ENCODE measurements at regions not wholly inside any gene's neighbourhood (a gene's known extent, or its start where the extent isn't known, plus 50 kb on each side); places are given as distances from the start of the nearest gene placed in this dataset.

DNA sequence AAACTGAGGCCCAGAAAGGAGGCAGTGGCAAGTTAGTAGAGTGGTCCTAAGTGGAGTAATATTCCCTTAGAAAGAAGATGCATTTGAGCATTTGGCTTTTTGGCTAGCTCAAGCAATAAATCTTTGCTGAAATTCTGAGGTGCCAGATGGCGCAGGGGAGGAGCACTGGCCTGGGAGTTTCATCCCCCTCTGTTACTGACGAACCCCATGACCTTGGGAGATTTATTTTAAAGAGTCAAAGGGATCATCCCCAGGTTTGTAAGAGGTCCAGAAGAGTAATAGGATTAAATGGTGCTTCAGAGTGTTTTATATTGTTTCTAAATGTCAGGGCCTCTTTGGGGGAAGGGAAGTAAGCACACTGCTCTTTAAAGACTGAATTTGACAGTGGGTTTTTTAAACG is 85.1 kb upstream of the PIAS1 start:
- H3K36me3 Mint-ChIP-seq (ENCODE audit: low read depth), result no peaks in the 10 kb centered on the region
- H3K27me3 Mint-ChIP-seq, result peaks cover 37% of the 10 kb centered on the region

DNA sequence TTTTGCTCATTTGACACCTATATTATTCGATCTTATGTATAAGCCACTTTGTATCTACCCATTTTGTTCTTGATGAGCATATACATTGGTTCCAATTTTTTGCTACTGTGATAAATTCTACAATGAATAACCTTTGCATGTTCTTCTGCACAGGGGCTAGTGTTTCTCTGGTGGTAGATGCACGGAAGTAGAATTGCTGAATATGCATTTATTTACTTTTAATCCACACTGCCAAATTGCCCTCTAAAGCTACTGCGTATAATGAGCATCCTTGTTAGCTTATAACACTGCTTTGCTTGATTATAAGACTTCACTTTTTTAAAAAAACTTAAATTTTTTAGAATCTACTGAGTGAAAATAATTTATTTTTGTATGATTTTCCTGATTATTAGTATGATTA is 84.2 kb upstream of the PIAS1 start:
- no peaks in the 10 kb centered on the region for H3K9me3 Mint-ChIP-seq
- ChIA-PET CTCF (no interaction called here), POLR2A (no interaction called here)
- peaks cover 37% of the 10 kb centered on the region for H3K27me3 Mint-ChIP-seq
- no peak overlapping the region for H3K27ac Mint-ChIP-seq
- DNase-seq, result no peak
- H3K4me3 Mint-ChIP-seq, result no peak overlapping the region
- H3K36me3 Mint-ChIP-seq (ENCODE audit: low read depth), result no peaks in the 10 kb centered on the region
- no peaks in the 10 kb centered on the region for H3K4me1 Mint-ChIP-seq

More for the DNA sequence above, 85.1 kb upstream of the PIAS1 start:
- no peak for DNase-seq
- H3K27ac Mint-ChIP-seq, result no peak overlapping the region
- H3K4me1 Mint-ChIP-seq, result no peaks in the 10 kb centered on the region
- H3K4me3 Mint-ChIP-seq, result no peak overlapping the region
- H3K9me3 Mint-ChIP-seq, result no peaks in the 10 kb centered on the region
- ChIA-PET CTCF (no interaction called here), POLR2A (no interaction called here)

DNA sequence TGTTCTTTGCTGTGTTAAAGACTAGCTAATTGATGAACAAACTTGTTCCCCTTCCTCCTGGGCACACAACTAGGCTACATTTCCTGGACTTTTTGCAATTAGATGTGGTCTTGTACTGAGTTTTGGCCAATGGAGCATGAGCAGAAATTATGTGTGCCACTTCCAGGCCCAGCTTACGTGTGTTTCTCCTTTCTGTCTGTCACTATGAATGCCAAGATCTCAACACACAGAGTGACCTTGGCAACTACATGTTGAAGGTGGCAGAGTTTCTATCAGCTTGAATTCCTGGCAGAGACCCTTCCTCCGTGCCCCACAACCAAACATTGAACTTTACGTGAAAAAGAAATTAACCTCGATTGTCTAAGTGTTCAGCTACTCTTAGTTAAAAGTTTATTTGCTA is 81.7 kb upstream of the PIAS1 start:
- Mint-ChIP-seq H3K36me3 (ENCODE audit: low read depth) (no peaks in the 10 kb centered on the region), H3K4me1 (no peaks in the 10 kb centered on the region), H3K9me3 (no peaks in the 10 kb centered on the region), H3K27ac (no peak overlapping the region), H3K27me3 (peaks cover 33% of the 10 kb centered on the region), H3K4me3 (no peak overlapping the region)
- ChIA-PET CTCF (no interaction called here), POLR2A (no interaction called here)
- no peak for DNase-seq

DNA sequence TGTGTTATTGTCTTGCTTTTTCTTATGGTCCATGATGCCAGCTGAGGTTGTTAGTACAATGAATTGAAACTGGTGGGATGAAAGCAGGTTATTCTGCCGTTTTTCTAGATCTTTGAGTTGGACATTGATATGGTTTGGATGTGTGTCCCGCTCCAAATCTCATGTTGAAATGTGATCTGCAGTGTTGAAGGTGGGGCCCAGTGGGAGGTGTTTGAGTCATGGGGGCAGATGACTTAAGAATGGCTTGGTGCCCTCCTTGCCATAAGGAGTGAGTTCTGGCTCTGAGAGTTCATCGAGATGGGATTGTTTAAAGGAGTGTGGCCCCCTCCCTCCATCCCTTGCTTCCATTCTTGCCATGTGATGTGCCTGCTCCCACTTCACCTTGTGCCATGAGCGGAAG is 80.3 kb upstream of the PIAS1 start:
- ChIA-PET POLR2A (no interaction called here), CTCF (no interaction called here)
- no peak for DNase-seq
- Mint-ChIP-seq H3K27me3 (peaks cover 21% of the 10 kb centered on the region), H3K27ac (no peak overlapping the region), H3K9me3 (no peaks in the 10 kb centered on the region), H3K4me3 (no peak overlapping the region), H3K36me3 (ENCODE audit: low read depth) (no peaks in the 10 kb centered on the region), H3K4me1 (no peaks in the 10 kb centered on the region)

DNA sequence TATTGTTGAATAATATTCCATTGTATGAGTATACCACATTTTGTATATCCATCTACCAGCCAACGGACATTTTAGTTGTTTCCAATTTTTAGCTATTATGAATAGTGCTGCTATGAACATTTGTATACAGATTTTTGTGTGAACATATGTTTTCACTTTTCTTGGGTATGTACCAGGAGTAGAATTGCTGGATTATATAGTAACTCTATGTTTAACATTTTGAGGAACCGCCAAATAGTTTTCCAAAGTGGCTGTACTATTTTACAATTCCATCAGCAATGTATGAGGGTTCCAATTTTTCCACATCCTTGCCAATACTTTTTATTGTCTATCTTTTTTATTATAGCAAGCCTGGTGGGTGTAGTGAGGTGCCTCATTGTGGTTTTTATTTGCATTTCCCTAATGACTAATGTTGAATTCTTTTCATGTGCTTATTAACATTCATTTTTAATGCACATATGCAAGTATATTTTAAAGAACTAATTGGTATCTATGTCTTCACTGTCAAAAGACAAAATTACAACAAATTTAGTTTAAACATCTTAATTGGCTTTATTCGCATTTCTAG is 77.5 kb upstream of the PIAS1 start:
- H3K9me3 Mint-ChIP-seq, result no peaks in the 10 kb centered on the region
- H3K36me3 Mint-ChIP-seq (ENCODE audit: low read depth), result no peaks in the 10 kb centered on the region
- H3K4me3 Mint-ChIP-seq, result no peak overlapping the region
- H3K27ac Mint-ChIP-seq, result no peak overlapping the region
- peaks cover 14% of the 10 kb centered on the region for H3K27me3 Mint-ChIP-seq
- ChIA-PET POLR2A (no interaction called here), CTCF (interaction anchor here (0.6 kb wide), 1 partner anchor 41 kb away, joined by 6 read pairs; no protein-coding TSS in a partner anchor)
- H3K4me1 Mint-ChIP-seq, result no peaks in the 10 kb centered on the region
- DNase-seq, result no peak

DNA sequence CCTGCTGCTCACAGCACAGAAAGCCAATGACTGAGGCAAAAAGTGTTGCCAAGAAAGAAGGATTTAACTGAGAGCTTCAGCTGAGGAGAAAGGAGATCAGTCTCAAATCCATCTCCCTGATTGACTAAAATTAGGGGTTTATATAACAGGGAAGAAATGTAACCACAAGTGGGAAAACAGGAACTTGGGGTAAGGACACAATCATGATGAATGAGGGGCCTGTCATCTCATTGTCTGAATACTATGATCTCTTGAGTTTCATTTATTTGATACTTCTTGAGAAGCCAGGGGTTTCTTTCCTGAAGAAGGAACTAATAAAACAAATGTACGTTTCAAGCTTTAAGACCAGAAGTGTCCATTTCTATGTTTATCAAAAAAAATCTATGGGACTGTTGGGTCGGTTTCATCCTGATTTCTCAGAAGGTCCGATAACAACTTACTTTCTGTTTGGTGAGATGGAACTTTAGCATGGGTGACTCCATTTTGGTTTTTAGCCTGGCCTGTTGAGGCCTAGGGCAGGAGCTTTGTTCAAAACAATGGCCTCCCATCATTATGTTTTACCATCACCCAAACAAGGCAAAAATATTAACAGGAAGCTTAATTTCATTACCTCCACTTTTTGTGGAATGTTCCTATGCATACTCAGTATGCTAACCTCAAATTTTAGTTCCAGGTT is 76.6 kb upstream of the PIAS1 start:
- Mint-ChIP-seq H3K27ac (no peak overlapping the region), H3K9me3 (no peaks in the 10 kb centered on the region), H3K27me3 (peaks cover 11% of the 10 kb centered on the region), H3K4me3 (no peak overlapping the region), H3K4me1 (no peaks in the 10 kb centered on the region), H3K36me3 (ENCODE audit: low read depth) (no peaks in the 10 kb centered on the region)
- ChIA-PET CTCF (no interaction called here), POLR2A (no interaction called here)
- DNase-seq, result no peak

DNA sequence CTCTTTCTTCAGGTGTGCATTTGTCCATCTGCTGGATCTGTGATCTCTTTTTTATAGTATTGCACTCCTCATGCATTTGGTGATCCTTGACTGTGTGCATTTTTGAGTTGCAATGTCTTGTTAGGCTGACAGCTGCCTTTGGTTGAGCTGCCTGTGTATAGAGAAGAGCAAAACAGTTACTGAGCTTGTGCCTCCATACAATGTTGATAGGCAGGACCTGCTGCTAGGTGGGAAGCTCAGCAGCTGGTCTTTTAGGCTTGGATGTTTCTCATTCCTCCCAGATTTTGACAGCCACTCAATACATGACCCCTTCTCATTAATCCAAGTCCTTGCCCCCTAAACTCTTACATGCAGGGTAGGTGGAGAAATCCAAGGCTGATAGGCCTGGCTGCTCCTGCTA is 74.8 kb upstream of the PIAS1 start:
- Mint-ChIP-seq H3K4me1 (no peaks in the 10 kb centered on the region), H3K36me3 (ENCODE audit: low read depth) (no peaks in the 10 kb centered on the region), H3K27ac (no peak overlapping the region), H3K4me3 (no peak overlapping the region), H3K9me3 (no peaks in the 10 kb centered on the region), H3K27me3 (peaks cover 7% of the 10 kb centered on the region)
- ChIA-PET POLR2A (no interaction called here), CTCF (no interaction called here)
- no peak for DNase-seq

DNA sequence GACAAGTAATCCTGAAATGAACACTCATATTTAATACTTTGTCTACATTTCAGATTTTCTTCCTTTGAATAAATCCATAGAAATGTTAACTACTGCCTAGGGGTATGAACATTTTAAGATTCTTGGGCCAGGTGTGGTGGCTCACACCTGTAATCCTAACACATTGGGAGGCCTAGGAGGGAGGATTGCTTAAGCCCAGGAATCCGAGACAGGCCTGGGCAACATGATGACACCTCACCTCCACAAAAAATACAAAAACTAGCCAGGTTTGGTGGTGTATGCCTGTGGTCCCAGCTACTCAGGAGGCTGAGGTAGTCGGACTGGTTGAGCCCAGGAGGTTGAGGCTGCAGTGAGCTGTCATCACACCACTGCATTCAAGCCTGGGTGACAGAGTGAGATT is 73.9 kb upstream of the PIAS1 start:
- no peaks in the 10 kb centered on the region for H3K4me1 Mint-ChIP-seq
- no peak overlapping the region for H3K27ac Mint-ChIP-seq
- no peaks in the 10 kb centered on the region for H3K9me3 Mint-ChIP-seq
- CTCF ChIA-PET, result no interaction called here
- H3K27me3 Mint-ChIP-seq, result peaks cover 7% of the 10 kb centered on the region
- H3K36me3 Mint-ChIP-seq (ENCODE audit: low read depth), result no peaks in the 10 kb centered on the region
- POLR2A ChIA-PET, result no interaction called here
- H3K4me3 Mint-ChIP-seq, result no peak overlapping the region
- no peak for DNase-seq

DNA sequence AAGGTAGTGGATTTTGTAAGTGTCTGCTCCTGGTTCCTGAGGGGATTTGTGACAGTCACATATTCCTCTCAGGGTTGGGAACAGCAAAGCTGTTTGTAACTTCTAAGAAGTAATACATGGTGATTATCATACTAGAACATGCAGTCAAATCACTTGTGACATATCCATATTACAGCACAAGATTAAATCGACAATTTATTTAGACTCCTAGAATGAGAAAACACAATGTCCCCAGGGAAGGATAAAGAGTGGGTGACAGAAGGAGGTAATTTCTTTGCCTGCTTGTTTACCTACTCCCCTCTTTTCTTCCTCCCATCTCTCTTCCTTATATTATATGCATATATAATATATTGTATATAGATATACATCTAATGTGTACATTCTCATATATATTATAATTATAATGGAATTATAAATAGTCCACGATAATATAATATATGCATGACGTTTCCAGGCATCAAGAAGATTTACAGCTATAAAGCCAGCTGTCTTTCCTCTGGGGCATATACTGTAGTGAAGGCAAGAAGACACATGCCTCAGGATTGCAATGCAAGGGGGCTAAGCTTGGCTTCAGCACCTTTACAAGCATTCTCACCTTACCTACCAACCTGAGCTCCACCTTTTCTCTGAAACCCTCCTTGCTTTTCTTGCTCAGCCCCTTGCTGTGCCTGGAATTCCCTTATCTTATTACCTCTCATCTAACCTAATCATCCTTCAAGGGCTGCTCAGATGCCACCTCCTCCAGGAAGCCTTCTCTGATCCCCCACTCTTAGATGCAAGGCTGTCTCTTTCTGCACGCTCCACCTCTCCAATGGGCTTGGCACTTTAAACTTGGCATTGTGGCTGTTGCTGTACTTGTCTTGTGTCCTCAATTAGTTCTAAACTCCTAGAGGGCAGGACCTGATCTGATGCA is 73.1 kb upstream of the PIAS1 start:
- H3K36me3 Mint-ChIP-seq (ENCODE audit: low read depth), result no peaks in the 10 kb centered on the region
- no peak for DNase-seq
- H3K4me1 Mint-ChIP-seq, result no peaks in the 10 kb centered on the region
- no peak overlapping the region for H3K27ac Mint-ChIP-seq
- H3K27me3 Mint-ChIP-seq, result peaks cover 8% of the 10 kb centered on the region
- CTCF ChIA-PET, result no interaction called here
- no peaks in the 10 kb centered on the region for H3K9me3 Mint-ChIP-seq
- H3K4me3 Mint-ChIP-seq, result no peak overlapping the region
- POLR2A ChIA-PET, result no interaction called here

DNA sequence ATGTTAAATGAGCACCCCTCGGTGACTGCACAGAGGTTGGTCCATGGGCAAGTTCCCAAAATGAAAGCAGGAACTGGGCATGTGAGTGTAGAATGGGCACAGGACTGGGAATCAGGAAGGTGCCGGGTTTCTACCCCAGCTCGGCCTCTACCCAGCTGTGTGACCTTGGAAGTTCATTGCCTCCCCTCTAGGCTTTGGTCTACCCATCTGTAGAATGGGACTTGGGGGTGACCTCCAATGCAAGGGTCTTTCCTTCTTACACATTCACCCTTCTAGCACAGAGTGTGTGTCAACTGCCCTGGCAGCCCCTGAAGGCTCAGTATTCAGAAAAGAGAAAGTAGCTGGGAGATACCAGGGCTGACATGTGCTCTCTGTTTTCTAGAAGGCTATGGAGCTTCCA is 72.3 kb upstream of the PIAS1 start:
- Mint-ChIP-seq H3K36me3 (ENCODE audit: low read depth) (no peaks in the 10 kb centered on the region), H3K4me1 (no peaks in the 10 kb centered on the region), H3K27ac (no peak overlapping the region), H3K27me3 (peaks cover 5% of the 10 kb centered on the region), H3K4me3 (no peak overlapping the region), H3K9me3 (no peaks in the 10 kb centered on the region)
- ChIA-PET CTCF (no interaction called here), POLR2A (no interaction called here)
- no peak for DNase-seq

DNA sequence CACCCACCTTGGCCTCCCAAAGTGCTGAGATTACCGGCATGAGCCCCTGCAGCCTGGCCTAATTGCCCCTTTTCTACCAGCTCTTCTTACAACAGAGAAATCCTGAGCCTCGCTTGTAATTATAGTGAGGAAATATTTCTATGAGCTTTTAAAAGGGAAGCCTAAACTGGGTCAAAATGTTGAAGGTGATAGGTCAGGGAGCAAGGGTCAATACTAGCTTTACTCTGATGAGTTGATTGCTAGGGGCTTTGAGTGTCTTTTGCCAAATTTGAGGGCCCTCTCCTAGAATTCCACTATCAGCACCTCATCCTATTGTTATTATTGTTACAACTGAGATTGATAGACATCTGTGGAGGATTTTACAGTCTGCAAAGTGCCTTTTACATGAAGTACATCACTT is 62.4 kb upstream of the PIAS1 start:
- H3K4me1 Mint-ChIP-seq, result no peaks in the 10 kb centered on the region
- H3K36me3 Mint-ChIP-seq (ENCODE audit: low read depth), result no peaks in the 10 kb centered on the region
- no peaks in the 10 kb centered on the region for H3K9me3 Mint-ChIP-seq
- peaks cover 8% of the 10 kb centered on the region for H3K27me3 Mint-ChIP-seq
- ChIA-PET POLR2A (interaction anchor here (0.9 kb wide), 1 partner anchor 63 kb away, joined by 3 read pairs; the partner anchor contains the start of gene PIAS1), CTCF (no interaction called here)
- no peak overlapping the region for H3K4me3 Mint-ChIP-seq
- H3K27ac Mint-ChIP-seq, result no peak overlapping the region
- no peak for DNase-seq

DNA sequence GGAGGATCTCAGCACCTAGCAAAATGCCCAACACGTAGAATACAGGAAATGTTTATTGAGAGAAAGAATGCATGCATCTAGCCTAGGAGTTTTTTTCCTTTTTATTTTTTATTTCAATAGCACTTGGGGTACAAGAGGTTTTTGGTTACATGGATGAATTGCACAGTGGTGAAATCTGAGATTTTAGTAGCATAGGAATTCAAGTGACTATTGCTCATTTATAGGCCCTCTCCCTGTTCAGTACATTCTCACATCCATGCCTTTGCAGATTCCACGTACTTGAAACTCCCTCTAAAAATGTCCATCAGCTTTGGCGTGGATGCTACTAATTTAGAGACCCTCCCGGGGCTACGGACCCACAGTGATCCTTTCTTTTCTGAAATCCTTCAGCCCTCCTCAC is 61.7 kb upstream of the PIAS1 start:
- CTCF ChIA-PET, result no interaction called here
- H3K27ac Mint-ChIP-seq, result no peak overlapping the region
- POLR2A ChIA-PET, result no interaction called here

DNA sequence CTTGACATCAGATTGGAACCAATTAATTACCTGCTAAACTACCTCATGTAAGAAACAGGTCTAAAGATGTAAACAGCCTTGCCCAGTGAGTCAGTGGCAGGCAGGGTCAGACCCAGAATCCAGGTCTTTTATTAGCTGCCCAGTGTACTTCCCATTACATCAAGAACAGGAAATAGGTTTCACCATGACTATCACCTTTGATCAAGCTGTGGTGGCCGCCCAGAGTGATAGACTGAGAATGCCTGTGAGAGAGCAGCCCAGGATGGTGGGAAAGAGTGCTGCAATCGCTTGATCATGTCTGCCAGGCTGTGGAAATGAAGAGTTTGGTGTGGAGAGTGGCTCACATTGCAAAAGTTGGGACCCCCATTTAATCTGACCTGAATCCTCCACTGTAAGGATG is 61.3 kb upstream of the PIAS1 start:
- H3K4me3 Mint-ChIP-seq, result no peak overlapping the region
- H3K4me1 Mint-ChIP-seq, result no peaks in the 10 kb centered on the region
- no peaks in the 10 kb centered on the region for H3K9me3 Mint-ChIP-seq
- POLR2A ChIA-PET, result no interaction called here
- CTCF ChIA-PET, result no interaction called here
- H3K36me3 Mint-ChIP-seq (ENCODE audit: low read depth), result no peaks in the 10 kb centered on the region
- no peak for DNase-seq
- no peak overlapping the region for H3K27ac Mint-ChIP-seq
- H3K27me3 Mint-ChIP-seq, result peaks cover 2% of the 10 kb centered on the region

More for the DNA sequence above, 61.7 kb upstream of the PIAS1 start:
- DNase-seq, result no peak
- H3K4me3 Mint-ChIP-seq, result no peak overlapping the region
- H3K4me1 Mint-ChIP-seq, result no peaks in the 10 kb centered on the region
- H3K9me3 Mint-ChIP-seq, result no peaks in the 10 kb centered on the region
- H3K27me3 Mint-ChIP-seq, result peaks cover 3% of the 10 kb centered on the region
- H3K36me3 Mint-ChIP-seq (ENCODE audit: low read depth), result no peaks in the 10 kb centered on the region

DNA sequence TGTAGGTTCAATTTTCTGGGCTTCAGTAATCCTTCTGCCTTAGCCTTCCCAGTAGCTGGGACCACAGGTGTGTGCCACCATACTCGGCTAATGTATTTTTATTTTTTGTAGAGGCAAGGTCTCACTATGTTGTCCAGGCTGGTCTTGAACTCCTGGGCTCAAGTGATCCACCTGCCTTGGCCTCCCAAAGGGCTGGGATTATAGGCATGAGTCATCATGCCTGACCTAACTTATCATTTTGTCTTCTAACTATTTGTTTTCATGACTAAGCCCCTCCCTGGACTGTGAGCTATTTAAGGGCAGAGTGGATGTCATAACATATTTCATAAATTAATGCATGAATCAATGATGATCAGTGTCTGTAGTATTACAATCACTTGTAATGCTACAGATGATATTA is 56.1 kb upstream of the PIAS1 start:
- POLR2A ChIA-PET, result no interaction called here

More for the DNA sequence above, 56.1 kb upstream of the PIAS1 start:
- H3K4me3 Mint-ChIP-seq, result no peak overlapping the region
- no peak for DNase-seq
- no peaks in the 10 kb centered on the region for H3K4me1 Mint-ChIP-seq
- H3K9me3 Mint-ChIP-seq, result no peaks in the 10 kb centered on the region
- no peak overlapping the region for H3K27ac Mint-ChIP-seq
- peaks cover 2% of the 10 kb centered on the region for H3K27me3 Mint-ChIP-seq
- no peaks in the 10 kb centered on the region for H3K36me3 Mint-ChIP-seq (ENCODE audit: low read depth)
- CTCF ChIA-PET, result no interaction called here
